Occipital lobe (tissue), 1 donor: ENCODE measurements at regions not wholly inside any gene's neighbourhood (a gene's known extent, or its start where the extent isn't known, plus 50 kb on each side); places are given as distances from the start of the nearest gene placed in this dataset.
"Not testable (repeated sequence)": the region's sequence is repeated elsewhere in the genome, so short reads cannot be mapped to it uniquely, and the experiment has no call there.

Experiments used
- DNase-seq: peaks from one replicate; lab custom pipeline; 2025; lab: John Stamatoyannopoulos, UW

DNA sequence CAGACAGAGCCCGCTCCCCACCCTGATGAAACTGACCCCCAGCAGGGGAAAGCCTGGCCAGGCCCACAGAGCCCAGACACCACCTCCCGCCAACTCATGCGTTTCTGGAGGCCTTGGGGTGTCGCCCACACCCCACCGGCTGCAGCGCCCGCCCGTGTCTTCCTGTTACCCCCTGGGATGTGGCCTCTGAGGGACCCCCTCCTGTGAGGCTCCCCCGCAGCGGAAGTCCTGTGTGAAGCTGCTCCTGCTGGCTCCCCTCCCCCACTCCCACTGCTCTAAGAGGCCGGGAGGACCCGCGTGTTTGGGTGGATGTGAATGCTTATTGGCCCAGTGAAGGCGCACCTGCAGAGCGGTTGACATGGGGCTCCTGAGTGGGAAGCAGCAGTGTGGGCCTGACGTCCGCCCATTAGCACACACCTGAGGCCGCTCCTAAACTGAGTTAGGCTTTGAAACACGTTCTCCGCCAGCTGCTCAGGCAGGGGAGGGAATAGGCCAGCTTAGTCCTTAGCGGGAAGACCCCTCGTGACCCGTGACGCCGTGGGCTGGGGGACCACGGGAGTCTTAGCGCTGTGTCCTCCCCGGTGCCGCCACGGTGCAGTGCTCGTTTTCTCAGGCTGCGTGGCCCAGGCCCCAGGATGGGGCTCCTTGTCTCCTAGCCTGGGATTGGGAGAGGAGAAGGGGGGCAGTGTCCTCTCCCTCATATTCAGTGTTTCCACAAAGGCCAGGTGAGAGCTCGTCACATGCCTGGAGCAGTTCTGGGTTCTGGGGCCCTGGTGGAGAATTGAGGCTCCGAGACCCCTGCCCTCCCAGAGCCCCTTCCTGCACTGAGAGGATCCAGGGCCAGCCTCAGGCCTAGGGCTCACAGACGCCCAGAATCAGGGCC lies 323.4 kb upstream of the SFSWAP start:
- no peak for DNase-seq

DNA sequence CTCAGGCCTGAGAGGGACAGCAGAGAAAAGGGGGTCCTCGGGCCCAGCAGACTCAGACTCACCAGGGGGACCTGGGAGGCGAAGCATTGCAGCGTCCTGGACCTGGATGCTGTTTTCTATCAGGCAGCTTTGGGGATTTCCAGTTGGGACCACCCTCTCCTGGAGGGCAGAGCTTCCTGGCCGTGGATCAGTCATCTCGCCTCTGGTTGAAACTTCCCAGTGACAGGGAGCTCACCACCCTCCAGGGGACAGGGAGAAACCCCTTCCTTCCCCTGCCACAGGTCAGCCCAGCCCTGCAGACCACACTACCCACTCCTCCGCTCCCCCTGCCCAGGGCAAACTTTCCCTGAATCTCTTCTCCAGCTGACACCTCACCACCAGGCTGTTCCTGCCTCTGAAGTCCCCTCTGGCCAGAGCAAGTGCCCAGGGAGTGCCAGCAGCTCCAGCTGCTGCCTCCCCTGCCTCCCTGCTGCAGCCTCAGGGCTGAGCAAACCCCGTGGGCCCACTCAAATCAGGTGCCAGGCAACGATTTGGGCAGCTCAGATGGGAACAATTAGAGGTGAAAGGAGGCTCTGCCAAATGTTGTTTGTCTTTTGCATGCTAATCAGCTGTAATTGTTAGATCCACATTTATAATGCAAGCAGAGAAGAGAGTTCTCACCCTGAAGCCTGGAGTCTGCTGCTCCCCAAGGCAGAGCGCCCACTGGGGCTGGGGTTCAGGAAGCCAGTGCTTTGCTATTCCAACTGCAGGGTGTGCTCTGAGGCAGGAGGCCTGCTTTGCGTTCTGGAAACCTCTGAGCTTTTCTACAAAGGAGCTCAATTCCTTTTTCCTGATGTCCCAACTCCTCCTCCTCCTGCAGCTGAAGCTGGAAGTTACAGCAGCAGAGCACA lies 322.5 kb upstream of the SFSWAP start:
- DNase-seq = peak; percentile 46

DNA sequence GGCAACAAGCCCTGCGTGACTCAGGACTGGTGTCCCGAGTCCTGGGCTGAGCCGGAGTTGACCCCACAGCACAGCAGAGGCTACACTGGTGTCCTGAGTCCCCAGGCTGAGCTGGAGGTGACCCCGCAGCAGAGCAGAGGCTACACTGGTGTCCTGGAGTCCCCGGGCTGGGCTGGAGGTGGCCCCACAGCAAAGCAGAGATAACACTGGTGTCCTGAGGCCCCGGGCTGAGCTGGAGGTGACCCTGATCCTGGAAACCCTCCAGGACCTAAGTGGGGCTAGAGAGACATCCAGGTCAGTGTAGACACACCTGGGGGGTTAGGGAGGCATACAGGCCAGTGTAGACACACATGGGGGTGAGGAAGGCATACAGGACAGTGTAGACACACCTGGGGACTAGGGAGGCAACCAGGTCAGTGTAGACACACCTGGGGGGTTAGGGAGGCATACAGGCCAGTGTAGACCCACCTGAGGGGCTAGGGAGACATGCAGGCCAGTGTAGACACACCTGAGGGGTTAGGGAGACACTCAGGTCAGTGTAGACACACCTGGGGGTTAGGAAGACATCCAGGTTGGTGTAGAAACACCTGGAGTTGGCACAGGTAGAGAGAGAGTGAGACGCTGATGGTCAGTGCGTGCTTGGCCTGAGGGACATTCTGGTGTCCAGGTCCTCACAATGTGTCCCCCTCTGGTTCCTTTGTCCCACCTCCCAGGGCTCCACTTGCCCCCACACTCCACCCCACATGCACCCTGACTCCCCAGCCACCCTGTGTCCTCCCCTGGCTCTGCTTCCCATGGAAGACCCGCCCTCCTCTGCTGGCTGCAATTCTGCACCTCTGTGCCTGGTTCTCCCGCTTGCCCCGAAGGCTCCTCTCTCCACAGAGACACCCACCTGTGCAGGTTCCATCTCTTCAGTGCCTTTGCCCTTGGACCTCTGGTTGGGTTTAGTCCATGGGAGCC lies 321.6 kb upstream of the SFSWAP start:
- DNase-seq = no peak

DNA sequence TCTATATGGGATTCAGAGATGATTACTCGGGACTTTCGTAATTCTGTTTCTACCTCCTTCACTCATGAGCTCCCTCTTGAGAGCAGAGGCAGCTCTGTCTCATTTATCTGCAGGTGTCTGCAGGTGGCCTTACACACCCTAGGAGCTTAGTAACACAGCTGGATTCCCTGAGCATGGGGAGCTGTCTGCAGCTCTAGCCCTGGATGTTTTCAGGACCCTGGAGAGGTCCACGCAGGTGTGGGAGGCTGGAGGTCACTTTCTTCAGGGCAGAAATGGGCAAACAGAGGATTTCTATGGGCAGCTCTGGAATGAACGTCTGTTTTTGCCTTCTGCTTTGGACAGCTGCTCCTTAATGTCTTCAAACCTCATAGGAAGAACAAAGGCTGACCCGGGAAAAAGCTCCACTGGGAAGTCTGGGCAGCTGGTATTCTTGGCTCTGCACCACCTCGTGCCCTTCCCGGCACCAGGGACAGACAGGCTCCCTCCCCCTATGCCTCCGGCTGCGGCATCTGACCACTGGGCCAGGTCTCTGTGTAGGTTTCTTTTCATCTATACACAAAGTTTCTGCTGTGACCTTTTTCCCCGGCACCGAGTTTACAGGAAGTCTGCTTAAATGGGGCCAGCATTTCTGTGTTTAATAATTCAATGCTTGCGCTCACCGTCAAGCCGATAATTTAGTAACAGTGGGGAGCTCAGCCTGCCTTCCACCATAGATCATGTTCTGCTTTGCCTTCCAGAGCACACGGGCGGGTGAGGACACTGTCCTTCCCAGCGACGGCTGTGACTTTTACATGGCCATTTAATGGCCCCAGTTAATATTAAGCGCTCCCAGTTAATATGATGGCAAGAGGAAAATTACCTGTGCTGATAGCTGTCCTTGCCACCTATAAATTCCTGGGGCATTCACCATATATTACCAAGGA lies 320.2 kb upstream of the SFSWAP start:
- peak; percentile 12 for DNase-seq

DNA sequence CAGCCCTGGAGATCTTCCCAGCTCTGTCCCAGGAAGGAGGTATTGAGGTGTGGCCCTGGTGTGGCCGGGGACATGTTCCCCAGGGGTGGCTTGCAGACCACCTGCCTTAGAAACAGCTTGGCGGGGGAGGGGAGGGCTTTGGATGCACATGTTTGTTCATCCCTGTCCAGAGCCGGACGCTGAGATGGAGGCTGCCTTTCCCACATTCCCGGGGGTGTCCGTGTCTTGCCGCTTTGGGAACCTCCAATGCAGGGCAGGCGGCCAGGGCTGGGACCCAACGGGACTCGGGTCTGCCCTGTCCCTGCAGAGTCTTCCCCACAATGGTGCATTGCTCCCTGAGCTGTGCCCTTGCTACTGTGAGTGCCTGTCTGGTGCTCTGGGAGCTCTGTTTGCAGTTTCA lies 319.5 kb upstream of the SFSWAP start:
- DNase-seq = no peak

DNA sequence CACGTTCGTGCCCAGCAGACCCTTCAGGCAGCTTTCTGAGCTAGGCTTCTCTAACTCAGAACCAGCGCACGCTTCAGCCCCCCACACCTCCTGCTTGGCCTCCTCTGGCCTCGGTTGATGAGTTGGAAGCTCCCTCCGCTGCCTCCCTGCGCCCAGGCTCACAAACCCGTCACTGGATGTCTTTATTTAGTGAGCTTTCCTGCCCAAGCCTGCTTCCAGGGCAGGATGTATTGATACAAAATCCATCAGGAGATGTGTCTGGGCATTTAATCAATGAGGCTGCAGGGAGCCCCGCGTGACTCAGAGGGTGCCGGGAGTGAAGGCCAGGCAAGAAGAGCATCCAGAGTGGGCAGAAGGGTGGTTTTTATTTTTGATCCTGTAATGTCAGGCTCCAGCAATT lies 316.1 kb upstream of the SFSWAP start:
- DNase-seq = not testable (repeated sequence)

DNA sequence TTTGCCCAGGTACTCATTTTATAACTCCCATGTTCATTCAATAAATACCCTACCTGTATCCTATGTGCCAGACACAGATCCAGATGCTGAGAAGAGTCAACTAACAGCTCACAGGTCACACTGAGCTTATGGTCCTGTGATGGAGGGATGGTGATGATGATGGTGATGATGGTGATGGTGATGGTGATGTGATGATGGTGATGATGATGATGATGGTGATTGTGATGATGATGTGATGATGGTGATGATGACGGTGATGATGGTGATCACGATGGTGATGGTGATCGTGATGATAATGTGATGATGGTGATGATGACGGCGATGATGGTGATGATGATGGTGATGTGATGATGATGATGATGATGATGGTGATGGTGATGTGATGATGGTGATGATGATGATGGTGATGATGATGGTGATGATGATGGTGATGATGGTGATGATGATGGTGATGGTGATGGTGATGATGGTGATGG lies 315.6 kb upstream of the SFSWAP start:
- DNase-seq = not testable (repeated sequence)

DNA sequence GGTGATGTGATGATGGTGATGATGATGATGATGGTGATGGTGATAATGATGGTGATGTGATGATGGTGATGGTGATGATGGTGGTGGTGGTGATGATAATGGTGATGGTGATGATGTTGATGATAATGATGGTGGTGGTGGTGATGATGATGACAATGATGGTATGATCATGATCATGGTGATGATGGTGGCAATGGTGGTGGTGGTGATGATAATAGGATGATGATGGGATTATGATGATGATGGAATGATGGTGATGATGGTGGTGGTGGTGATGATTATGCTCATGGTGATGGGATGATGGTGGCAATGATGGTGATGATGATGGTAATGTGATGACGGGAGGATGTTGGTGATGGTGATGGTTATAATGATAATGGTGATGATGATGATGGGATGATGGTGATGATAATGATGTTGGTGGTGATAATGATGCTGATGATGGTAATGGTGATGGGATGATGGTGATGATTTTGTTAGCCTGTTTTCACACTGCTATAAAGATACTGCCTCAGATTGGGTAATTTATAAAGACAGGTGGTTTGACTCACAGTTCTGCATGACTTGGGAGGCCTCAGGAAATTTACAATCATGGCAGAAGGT lies 314.8 kb upstream of the SFSWAP start:
- no peak for DNase-seq

DNA sequence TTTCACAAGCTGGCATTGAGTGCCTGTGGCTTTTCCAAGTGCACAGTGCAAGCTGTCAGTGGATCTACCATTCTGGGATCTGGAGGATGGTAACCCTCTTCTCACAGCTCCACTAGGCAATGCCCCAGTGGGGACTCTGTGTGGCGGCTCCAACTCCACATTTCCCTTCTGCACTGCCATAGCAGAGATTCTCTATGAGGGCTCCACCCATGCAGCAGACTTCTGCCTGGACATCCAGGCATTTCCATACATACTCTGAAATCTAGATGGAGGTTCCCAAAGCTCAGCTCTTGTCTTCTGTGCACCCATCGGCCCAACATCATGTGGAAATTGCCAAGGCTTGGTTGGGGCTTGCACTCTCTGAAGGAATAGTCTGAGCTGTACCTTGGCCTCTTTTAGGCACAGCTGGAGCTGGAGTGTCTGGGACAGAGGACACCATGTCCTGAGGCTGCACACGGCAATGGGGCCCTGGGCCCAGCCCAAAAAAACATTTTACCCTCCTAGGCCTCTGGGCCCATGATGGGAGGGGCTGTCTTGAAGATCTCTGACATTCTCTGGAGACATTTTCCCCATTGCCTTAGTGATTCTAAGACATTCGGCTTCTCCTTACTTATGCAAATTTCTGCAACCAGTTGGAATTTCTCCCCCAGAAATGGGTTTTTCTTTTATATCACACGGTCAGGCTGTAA lies 313.3 kb upstream of the SFSWAP start:
- no peak for DNase-seq

DNA sequence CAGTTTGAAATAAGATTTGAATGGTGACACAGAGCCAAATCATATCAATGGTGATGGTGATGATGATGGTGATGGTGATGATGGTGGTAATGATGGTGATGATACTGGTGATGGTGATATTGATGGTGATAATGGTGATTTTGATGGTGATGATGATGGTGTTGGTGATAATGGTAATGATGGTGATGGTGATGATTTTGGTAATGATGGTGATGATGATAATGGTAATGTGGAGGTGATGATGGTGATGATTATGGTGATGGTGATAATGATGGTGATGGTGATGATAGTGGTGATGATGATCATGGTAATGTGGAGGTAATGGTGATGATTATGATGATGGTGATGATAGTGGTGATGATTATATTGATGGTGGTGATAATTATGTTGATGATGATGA lies 311.9 kb upstream of the SFSWAP start:
- DNase-seq = no peak

DNA sequence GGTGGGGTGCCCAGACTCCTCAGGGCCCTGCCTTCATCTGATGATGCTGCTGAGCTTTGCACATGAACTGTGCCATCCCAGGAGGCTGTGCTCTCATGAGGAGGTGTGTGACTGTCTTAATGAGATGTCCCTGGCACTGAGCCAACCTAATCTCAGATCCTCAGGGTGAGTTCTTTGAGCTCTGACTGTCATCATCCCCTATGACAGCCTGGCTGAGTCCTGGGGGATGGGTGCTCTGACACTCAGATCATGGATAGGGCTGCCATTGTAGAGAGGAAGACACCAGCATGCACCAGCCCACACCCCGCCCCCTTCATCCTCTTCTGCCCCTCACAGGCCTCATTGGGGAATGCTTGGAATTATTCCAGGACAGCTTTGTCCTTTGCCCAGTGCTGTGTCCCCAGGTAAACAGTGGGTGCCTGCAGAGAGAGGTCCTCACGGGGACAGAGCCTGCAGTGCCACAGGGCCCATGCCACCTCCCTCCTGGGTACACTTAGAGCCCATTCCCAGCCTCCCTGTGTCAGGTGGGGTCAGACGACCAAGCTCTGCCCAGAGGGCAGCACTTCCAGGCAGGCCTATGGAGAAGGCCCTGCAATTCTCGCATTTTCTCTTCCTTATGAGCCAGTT lies 310.1 kb upstream of the SFSWAP start:
- DNase-seq = not testable (repeated sequence)

DNA sequence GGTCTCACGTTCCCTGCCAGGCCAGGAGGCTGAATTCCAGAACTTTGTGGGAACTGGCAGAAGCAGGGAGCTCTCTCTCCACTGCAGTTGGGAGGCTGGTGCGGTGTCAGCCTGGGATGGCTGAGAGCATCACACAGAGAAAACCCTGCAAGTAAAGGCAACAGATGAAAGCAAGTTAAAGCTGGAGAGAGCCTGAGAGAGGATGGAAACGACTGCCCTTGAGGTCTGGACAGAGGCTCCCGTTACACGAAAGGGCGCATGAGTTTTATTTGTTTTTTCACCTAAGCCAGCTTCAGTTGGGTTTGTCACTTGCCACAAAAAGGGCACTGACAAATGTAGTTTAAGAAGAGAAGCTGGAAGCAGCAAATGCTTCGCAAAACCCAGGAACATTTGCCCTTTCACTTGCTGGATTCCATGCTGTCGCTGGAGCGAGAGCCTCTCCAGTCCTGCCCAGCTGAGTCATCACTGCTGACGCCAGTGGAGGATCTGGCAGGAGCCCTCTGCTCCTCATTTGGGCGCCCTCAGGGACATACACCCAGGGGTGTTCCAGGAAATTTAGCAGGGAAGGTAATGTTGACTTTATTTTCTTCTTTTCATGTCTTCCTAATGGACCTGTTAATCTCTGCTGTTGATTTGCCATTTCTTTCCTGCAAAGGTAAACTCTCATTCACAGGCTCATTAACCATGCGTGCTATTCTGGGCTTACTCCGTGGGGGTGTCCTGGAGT lies 308.8 kb upstream of the SFSWAP start:
- not testable (repeated sequence) for DNase-seq

DNA sequence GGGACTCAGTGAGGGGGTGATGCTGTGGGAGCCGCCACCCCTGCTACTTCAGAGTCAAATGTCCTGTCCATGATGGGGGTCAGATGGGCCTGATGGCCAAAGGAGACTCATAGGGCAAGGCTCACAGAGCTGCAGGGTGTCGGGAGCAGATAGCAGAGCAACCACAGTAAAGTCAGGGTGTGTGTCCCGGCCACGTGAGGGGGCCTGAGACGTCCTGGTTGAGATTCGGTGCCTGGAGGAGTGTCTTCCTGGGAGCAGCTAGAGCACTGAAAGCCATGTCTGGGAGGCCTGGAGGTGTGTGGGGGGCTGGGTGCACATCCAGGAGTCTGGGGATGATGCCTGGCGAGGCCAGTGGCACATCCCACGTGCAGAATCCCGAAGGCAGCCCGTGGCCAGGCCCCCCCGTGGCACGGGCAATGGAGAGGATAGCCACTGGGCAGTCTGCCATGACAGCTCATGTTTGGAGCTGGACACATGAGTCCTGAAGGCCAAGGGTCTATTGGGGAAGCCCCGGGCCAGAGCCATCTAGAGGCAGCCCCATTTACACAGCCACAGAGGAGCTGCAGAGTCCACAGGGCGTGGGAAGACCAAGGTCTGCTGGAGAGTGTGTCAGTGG lies 308.0 kb upstream of the SFSWAP start:
- DNase-seq = no peak

DNA sequence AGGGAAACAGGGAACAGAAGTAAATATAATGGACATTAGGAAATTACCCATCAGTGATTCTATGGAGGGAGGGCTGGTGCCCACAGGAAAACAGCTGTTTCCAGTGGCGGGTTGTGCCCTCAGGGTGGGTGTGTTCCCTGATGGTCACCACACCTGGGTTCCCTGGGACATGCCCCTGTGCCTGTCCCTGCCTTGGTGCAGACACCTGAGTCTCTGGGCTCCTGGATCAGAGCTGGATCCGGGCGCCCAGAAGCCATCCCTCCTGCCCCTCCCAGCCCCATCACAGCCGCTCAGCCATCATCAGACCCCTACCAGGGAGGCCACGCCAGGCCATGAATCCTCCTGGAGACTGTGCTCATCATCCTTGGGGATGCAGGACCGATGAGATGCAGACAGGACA lies 307.2 kb upstream of the SFSWAP start:
- DNase-seq = no peak

DNA sequence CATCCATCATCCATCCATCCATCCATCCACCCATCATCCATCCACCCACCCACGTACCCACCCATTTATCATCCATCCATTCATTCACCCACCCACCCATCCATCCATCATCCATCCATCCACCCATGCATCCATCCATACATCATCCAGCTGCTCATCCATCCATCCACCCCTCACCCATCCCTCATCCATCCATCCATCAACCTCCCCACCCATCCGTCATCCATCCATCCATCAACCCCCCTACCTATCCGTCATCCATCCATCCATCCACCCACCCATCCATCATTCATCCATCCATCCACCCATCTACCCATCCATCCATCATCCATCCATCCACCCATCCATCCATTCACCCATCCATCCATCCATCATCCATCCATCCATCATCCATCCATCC lies 306.2 kb upstream of the SFSWAP start:
- DNase-seq = no peak

DNA sequence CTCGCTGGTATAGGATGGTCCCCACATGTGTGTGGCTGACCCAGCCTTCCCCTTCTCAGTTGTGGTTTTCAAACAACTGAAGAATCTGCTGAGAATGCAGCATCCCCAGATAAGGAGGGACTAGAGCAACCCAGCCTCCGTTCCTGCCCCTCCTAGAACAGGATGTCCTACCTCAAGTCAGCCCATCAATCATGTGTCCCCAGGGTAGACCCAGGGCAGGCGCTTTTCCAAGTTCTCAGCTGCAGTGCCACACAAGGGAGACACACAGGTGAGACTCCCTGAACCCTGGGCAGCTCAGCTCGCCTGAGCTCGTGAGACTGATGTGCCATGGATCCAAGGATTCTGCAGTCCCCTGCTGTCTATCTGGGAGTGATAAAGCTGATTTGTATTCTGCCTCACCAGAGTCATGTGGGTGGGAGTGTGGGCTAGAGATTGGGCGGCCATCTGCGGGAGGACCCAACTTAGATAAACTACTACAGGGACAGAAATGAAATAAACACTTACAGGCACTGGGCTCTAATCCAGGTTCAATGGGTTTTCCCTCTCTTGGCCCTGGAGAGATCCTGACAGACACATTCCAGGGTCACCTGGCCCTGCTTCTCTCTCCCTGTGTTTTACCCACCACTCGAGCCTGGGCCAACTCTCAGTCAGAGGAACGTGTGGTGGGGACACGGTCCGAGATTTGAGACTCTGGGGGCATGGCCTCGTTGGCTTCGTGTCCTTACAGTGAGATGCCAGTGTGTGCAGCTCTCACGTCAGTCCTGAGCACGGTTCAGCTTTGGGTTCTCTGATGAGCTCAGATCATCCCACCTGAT lies 303.5 kb upstream of the SFSWAP start:
- no peak for DNase-seq

DNA sequence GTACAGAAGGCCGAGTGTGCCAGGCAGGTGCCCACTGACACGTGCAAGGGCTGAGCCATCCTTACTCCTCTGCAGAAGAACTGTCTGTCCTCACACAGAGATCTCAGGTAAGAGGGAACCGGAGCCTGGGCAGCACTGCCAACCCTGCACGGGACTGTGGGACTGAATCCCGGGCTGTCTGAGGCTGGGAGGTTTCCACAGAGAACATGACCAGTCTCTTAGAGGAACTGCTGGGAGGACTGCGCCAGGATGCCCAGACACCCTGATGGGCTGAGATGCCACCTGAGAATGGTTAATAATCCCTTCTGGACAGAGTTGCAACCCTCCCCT lies 302.9 kb upstream of the SFSWAP start:
- no peak for DNase-seq
